Activated T-helper 1 cell treated with anti-CD3 and anti-CD28 coated beads, Interleukin-12 subunit alpha, Interleukin-12 subunit beta, Interleukin-2, Interleukin-4 antibody, amounts not matched to agents 30 ng/mL and 10 ng/mL and 1 ng/mL, durations not matched to agents 14 hours and 24 hours and 36 hours (primary cell): ENCODE measurements at regions not wholly inside any gene's neighbourhood (a gene's known extent, or its start where the extent isn't known, plus 50 kb on each side); places are given as distances from the start of the nearest gene placed in this dataset.
"Not testable (repeated sequence)": the region's sequence is repeated elsewhere in the genome, so short reads cannot be mapped to it uniquely, and the experiment has no call there.

Experiments
- DNase-seq: peaks from one replicate; pipeline ENCODE4 v3.0.0; 2021; ENCODE audit warnings: low spot score
- H3K27ac Mint-ChIP-seq: one replicate; pipeline ENCODE4 v1.8.0; 2021; ENCODE audit warnings: mild to moderate bottlenecking, mixed read lengths
- H3K27me3 Mint-ChIP-seq: one replicate; pipeline ENCODE4 v1.8.0; 2022; ENCODE audit warnings: mild to moderate bottlenecking, moderate library complexity, mixed read lengths; ENCODE audit not compliant: insufficient read depth
- H3K36me3 Mint-ChIP-seq: one replicate; pipeline ENCODE4 v1.8.0; 2021; ENCODE audit warnings: low read depth, mixed read lengths
- H3K4me1 Mint-ChIP-seq: one replicate; pipeline ENCODE4 v1.8.0; 2021; ENCODE audit warnings: low read depth, mixed read lengths
- H3K4me3 Mint-ChIP-seq: one replicate; pipeline ENCODE4 v1.8.0; 2021; ENCODE audit warnings: mild to moderate bottlenecking, moderate library complexity, mixed read lengths
- H3K9me3 Mint-ChIP-seq: one replicate; pipeline ENCODE4 v1.8.0; 2021; ENCODE audit warnings: mixed read lengths
- intact Hi-C: fragments of 100-400 bp; cut with micrococcal nuclease; formaldehyde crosslinking; loops from one replicate; pipeline ENCODE4 v1.15.1; 2024

GRCh38 chrX:2162695-2163094 lies 338.1 kb downstream of the DHRSX start:
- Mint-ChIP-seq H3K27me3 (no peaks in the 10 kb centered on the region), H3K27ac (no peak overlapping the region), H3K4me1 (no peaks in the 10 kb centered on the region), H3K9me3 (peaks cover 41% of the 10 kb centered on the region), H3K4me3 (no peak overlapping the region), H3K36me3 (no peaks in the 10 kb centered on the region)
- no peak for DNase-seq
- intact Hi-C loops, result no loop called here

- intact Hi-C loops, result no loop called here
- Mint-ChIP-seq H3K27me3 (no peaks in the 10 kb centered on the region), H3K4me1 (no peaks in the 10 kb centered on the region), H3K4me3 (no peak overlapping the region), H3K36me3 (no peaks in the 10 kb centered on the region), H3K27ac (no peak overlapping the region), H3K9me3 (peaks cover 45% of the 10 kb centered on the region)
- no peak for DNase-seq
Measured at GRCh38 chrX:2159861-2160260, 340.9 kb downstream of the DHRSX start.

GRCh38 chrX:2159393-2159792 lies 341.4 kb downstream of the DHRSX start:
- H3K9me3 Mint-ChIP-seq, result peaks cover 45% of the 10 kb centered on the region
- H3K4me3 Mint-ChIP-seq, result no peak overlapping the region
- no peaks in the 10 kb centered on the region for H3K4me1 Mint-ChIP-seq
- H3K27me3 Mint-ChIP-seq, result no peaks in the 10 kb centered on the region
- no peaks in the 10 kb centered on the region for H3K36me3 Mint-ChIP-seq
- intact Hi-C loops, result no loop called here
- DNase-seq, result no peak
- no peak overlapping the region for H3K27ac Mint-ChIP-seq

- no peaks in the 10 kb centered on the region for H3K4me1 Mint-ChIP-seq
- intact Hi-C loops, result no loop called here
- H3K27me3 Mint-ChIP-seq, result no peaks in the 10 kb centered on the region
- peaks cover 53% of the 10 kb centered on the region for H3K9me3 Mint-ChIP-seq
- H3K4me3 Mint-ChIP-seq, result no peak overlapping the region
- H3K27ac Mint-ChIP-seq, result no peak overlapping the region
- no peaks in the 10 kb centered on the region for H3K36me3 Mint-ChIP-seq
- DNase-seq, result no peak
Measured at GRCh38 chrX:2150722-2151121, 350.1 kb downstream of the DHRSX start.

- H3K36me3 Mint-ChIP-seq, intact Hi-C loops, DNase-seq, H3K27ac Mint-ChIP-seq, H3K4me1 Mint-ChIP-seq, H3K27me3 Mint-ChIP-seq, H3K4me3 Mint-ChIP-seq: not testable (repeated sequence)
- peaks cover 48% of the 10 kb centered on the region for H3K9me3 Mint-ChIP-seq
Measured at GRCh38 chrX:2150014-2150413, 350.8 kb downstream of the DHRSX start.

- intact Hi-C loops, H3K36me3 Mint-ChIP-seq, DNase-seq, H3K4me3 Mint-ChIP-seq, H3K27ac Mint-ChIP-seq, H3K27me3 Mint-ChIP-seq, H3K4me1 Mint-ChIP-seq: not testable (repeated sequence)
- peaks cover 51% of the 10 kb centered on the region for H3K9me3 Mint-ChIP-seq
Measured at GRCh38 chrX:2149055-2149454, 351.7 kb downstream of the DHRSX start.

- no peak overlapping the region for H3K27ac Mint-ChIP-seq
- H3K4me3 Mint-ChIP-seq, result no peak overlapping the region
- DNase-seq, result no peak
- peaks cover 53% of the 10 kb centered on the region for H3K9me3 Mint-ChIP-seq
- H3K4me1 Mint-ChIP-seq, result no peaks in the 10 kb centered on the region
- no peaks in the 10 kb centered on the region for H3K36me3 Mint-ChIP-seq
- intact Hi-C loops, result no loop called here
- no peaks in the 10 kb centered on the region for H3K27me3 Mint-ChIP-seq
Measured at GRCh38 chrX:2147928-2148327, 352.8 kb downstream of the DHRSX start.

GRCh38 chrX:2145692-2146367 lies 354.9 kb downstream of the DHRSX start:
- intact Hi-C loops, result no loop called here
- Mint-ChIP-seq H3K4me3 (no peak overlapping the region), H3K27me3 (no peaks in the 10 kb centered on the region), H3K9me3 (peaks cover 52% of the 10 kb centered on the region), H3K36me3 (no peaks in the 10 kb centered on the region), H3K27ac (no peak overlapping the region), H3K4me1 (no peaks in the 10 kb centered on the region)
- DNase-seq, result no peak

GRCh38 chrX:2137882-2138281 lies 362.9 kb downstream of the DHRSX start:
- Mint-ChIP-seq H3K4me3 (no peak overlapping the region), H3K27me3 (no peaks in the 10 kb centered on the region), H3K4me1 (no peaks in the 10 kb centered on the region), H3K36me3 (no peaks in the 10 kb centered on the region), H3K27ac (no peak overlapping the region), H3K9me3 (peaks cover 38% of the 10 kb centered on the region)
- intact Hi-C loops, result no loop called here
- DNase-seq, result no peak

- H3K4me3 Mint-ChIP-seq, result no peak overlapping the region
- H3K27me3 Mint-ChIP-seq, result no peaks in the 10 kb centered on the region
- no peaks in the 10 kb centered on the region for H3K36me3 Mint-ChIP-seq
- H3K4me1 Mint-ChIP-seq, result no peaks in the 10 kb centered on the region
- DNase-seq, result no peak
- peaks cover 32% of the 10 kb centered on the region for H3K9me3 Mint-ChIP-seq
- intact Hi-C loops, result no loop called here
- no peak overlapping the region for H3K27ac Mint-ChIP-seq
Measured at GRCh38 chrX:2136848-2137247, 363.9 kb downstream of the DHRSX start.

GRCh38 chrX:2135421-2135820 lies 365.4 kb downstream of the DHRSX start:
- peaks cover 20% of the 10 kb centered on the region for H3K9me3 Mint-ChIP-seq
- H3K4me1 Mint-ChIP-seq, result no peaks in the 10 kb centered on the region
- no peaks in the 10 kb centered on the region for H3K36me3 Mint-ChIP-seq
- H3K27ac Mint-ChIP-seq, result no peak overlapping the region
- H3K27me3 Mint-ChIP-seq, result no peaks in the 10 kb centered on the region
- intact Hi-C loops, result no loop called here
- no peak for DNase-seq
- no peak overlapping the region for H3K4me3 Mint-ChIP-seq

- Mint-ChIP-seq H3K4me3 (no peak overlapping the region), H3K9me3 (peaks cover 14% of the 10 kb centered on the region)
Measured at GRCh38 chrX:2134782-2135181, 366.0 kb downstream of the DHRSX start.

More at GRCh38 chrX:2134782-2135181, 366.0 kb downstream of the DHRSX start:
- H3K27ac Mint-ChIP-seq, result no peak overlapping the region
- intact Hi-C loops, result no loop called here
- H3K4me1 Mint-ChIP-seq, result no peaks in the 10 kb centered on the region
- H3K36me3 Mint-ChIP-seq, result no peaks in the 10 kb centered on the region
- no peaks in the 10 kb centered on the region for H3K27me3 Mint-ChIP-seq
- no peak for DNase-seq
